DOHH2 (cell line): ENCODE measurements at regions not wholly inside any gene's neighbourhood (a gene's known extent, or its start where the extent isn't known, plus 50 kb on each side); places are given as distances from the start of the nearest gene placed in this dataset.

ENCODE experiments used
- EZH2phosphoT487 ChIP-seq: fragments of 200-600 bp; sonication (generic); IDR thresholded peaks from 2 replicates; pipeline ENCODE4 v1.6.1; 2017; ENCODE audit warnings: borderline replicate concordance, mild to moderate bottlenecking, antibody characterized with exemption, low read length, moderate library complexity, mixed read lengths
- TF ChIP-seq, protein P1 (sequence below): fragments of 200-600 bp; sonication (generic); IDR thresholded peaks from one replicate; pipeline ENCODE4 v1.5.1; 2014; ENCODE audit warnings: antibody characterized with exemption, mild to moderate bottlenecking, low read depth, low read length; ENCODE audit not compliant: poor library complexity, severe bottlenecking

DNA sequence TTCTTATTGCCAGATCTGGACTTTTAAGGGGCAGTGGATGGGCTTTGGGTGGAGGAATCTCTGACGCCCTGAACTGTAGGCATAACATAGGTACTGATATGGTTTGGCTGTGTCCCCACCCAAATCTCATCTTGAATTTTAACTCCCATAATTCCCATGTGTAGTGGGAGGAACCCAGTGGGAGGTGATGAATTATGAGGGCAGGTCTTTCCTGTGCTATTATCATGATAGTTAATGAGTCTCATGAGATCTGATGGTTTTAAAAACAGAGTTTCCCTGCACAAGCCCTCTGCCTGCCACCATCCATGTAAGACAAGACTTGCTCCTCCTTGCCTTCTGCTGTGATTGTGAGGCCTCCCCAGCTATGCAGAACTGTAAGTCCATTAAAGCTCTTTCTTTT is 160.0 kb upstream of the CRY1 start:
- TF ChIP-seq, protein P1, sequence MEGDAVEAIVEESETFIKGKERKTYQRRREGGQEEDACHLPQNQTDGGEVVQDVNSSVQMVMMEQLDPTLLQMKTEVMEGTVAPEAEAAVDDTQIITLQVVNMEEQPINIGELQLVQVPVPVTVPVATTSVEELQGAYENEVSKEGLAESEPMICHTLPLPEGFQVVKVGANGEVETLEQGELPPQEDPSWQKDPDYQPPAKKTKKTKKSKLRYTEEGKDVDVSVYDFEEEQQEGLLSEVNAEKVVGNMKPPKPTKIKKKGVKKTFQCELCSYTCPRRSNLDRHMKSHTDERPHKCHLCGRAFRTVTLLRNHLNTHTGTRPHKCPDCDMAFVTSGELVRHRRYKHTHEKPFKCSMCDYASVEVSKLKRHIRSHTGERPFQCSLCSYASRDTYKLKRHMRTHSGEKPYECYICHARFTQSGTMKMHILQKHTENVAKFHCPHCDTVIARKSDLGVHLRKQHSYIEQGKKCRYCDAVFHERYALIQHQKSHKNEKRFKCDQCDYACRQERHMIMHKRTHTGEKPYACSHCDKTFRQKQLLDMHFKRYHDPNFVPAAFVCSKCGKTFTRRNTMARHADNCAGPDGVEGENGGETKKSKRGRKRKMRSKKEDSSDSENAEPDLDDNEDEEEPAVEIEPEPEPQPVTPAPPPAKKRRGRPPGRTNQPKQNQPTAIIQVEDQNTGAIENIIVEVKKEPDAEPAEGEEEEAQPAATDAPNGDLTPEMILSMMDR = no peak
- TF ChIP-seq EZH2phosphoT487 = no peak
